ENCODE measurements at regions not wholly inside any gene's neighbourhood (a gene's known extent, or its start where the extent isn't known, plus 50 kb on each side); places are given as distances from the start of the nearest gene placed in this dataset.

DNA sequence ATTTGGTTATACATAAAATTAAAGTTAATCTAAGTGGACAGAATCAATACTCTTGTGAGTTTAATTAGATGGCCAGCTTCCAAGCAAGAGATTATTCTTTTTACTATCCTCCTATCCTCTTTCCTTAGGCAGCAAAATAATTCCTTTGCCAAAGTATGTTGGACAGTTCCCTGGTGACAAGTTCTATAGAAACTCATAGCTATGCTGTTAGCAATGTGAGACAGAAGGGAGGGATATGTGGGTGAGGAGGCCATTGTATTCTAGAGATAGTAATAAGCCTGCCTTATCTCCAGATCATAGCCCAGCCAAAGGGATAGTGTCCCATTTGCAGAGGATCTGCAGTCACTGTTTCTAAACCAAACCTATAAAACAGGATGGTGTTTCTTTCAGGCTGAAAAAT lies 181.6 kb upstream of the HDAC9 start:
- TF ChIP-seq, protein P1, sequence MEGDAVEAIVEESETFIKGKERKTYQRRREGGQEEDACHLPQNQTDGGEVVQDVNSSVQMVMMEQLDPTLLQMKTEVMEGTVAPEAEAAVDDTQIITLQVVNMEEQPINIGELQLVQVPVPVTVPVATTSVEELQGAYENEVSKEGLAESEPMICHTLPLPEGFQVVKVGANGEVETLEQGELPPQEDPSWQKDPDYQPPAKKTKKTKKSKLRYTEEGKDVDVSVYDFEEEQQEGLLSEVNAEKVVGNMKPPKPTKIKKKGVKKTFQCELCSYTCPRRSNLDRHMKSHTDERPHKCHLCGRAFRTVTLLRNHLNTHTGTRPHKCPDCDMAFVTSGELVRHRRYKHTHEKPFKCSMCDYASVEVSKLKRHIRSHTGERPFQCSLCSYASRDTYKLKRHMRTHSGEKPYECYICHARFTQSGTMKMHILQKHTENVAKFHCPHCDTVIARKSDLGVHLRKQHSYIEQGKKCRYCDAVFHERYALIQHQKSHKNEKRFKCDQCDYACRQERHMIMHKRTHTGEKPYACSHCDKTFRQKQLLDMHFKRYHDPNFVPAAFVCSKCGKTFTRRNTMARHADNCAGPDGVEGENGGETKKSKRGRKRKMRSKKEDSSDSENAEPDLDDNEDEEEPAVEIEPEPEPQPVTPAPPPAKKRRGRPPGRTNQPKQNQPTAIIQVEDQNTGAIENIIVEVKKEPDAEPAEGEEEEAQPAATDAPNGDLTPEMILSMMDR (IDR thresholded peaks at IDR 0.05 in 4 of 5, conservative IDR thresholded peaks at IDR 0.05 in 1 of 5), result no peak
- TF ChIP-seq POLR2A (IDR thresholded peaks at IDR 0.05), result no peak

All from gastrocnemius medialis (tissue), 4 donors.